ENCODE measurements at regions not wholly inside any gene's neighbourhood (a gene's known extent, or its start where the extent isn't known, plus 50 kb on each side); places are given as distances from the start of the nearest gene placed in this dataset.
"Not testable (repeated sequence)": the region's sequence is repeated elsewhere in the genome, so short reads cannot be mapped to it uniquely, and the experiment has no call there.

GRCh38 chr21:27026501-27026900, 59.6 kb upstream of the ADAMTS5 start:
- DNase-seq (ENCODE audit: low spot score) = no peak
- in situ Hi-C loops (cut with MboI; ENCODE audit: low sequenced_read_pairs, unreplicated experiment) = no loop called here
- TF ChIP-seq, protein P1, sequence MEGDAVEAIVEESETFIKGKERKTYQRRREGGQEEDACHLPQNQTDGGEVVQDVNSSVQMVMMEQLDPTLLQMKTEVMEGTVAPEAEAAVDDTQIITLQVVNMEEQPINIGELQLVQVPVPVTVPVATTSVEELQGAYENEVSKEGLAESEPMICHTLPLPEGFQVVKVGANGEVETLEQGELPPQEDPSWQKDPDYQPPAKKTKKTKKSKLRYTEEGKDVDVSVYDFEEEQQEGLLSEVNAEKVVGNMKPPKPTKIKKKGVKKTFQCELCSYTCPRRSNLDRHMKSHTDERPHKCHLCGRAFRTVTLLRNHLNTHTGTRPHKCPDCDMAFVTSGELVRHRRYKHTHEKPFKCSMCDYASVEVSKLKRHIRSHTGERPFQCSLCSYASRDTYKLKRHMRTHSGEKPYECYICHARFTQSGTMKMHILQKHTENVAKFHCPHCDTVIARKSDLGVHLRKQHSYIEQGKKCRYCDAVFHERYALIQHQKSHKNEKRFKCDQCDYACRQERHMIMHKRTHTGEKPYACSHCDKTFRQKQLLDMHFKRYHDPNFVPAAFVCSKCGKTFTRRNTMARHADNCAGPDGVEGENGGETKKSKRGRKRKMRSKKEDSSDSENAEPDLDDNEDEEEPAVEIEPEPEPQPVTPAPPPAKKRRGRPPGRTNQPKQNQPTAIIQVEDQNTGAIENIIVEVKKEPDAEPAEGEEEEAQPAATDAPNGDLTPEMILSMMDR (IDR thresholded peaks at IDR 0.05; ENCODE audit: borderline replicate concordance, control extremely low read depth, extremely low read depth, insufficient read depth, missing control alignments) = no peak

- in situ Hi-C loops (cut with MboI; ENCODE audit: low sequenced_read_pairs, unreplicated experiment); DNase-seq (ENCODE audit: low spot score): not testable (repeated sequence)
Measured at GRCh38 chr21:27025708-27026107, 58.8 kb upstream of the ADAMTS5 start.

DNA sequence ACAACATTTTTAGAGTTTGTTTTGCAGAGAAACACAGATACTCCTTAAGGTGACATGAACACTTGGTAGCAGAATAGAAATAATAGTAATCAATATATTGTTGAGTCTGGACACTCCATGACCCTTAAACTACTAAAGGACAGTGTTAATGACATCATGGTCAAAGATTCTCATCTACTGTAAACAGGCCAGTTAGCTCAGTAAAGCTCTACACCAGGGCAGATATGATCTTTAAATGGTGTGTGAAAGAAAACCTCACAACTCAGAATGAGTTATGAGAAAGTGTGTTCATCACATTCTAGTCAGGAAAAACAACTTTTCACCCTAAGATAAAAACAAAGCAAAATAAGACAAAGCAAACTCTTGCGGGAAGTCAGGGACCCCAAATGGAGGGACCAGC, 58.1 kb upstream of the ADAMTS5 start:
- no peak for DNase-seq (ENCODE audit: low spot score)
- in situ Hi-C loops (cut with MboI; ENCODE audit: low sequenced_read_pairs, unreplicated experiment) = no loop called here
- TF ChIP-seq, protein P1 (IDR thresholded peaks at IDR 0.05; ENCODE audit: borderline replicate concordance, control extremely low read depth, extremely low read depth, insufficient read depth, missing control alignments) = no peak

DNA sequence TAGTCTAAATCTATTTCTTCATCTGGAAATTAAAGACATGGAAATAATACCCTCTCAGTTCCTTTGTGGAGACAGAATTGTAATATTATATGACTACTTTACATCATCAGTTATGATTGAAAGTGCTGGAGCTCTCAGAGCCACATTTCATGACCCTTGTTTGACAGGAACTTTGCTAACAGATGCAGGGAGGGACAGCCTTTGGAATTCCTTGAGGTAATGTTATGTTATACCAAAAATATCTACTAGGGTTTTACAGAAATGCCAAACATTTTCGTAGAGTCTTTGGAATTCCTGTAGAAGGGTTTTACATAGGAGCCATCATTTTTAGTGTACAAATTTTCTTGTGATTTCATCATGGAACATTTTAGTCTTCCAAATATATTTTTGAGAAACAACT, 57.4 kb upstream of the ADAMTS5 start:
- in situ Hi-C loops (cut with MboI; ENCODE audit: low sequenced_read_pairs, unreplicated experiment) = no loop called here
- DNase-seq (ENCODE audit: low spot score) = no peak
- TF ChIP-seq, protein P1 (IDR thresholded peaks at IDR 0.05; ENCODE audit: borderline replicate concordance, control extremely low read depth, extremely low read depth, insufficient read depth, missing control alignments) = no peak

DNA sequence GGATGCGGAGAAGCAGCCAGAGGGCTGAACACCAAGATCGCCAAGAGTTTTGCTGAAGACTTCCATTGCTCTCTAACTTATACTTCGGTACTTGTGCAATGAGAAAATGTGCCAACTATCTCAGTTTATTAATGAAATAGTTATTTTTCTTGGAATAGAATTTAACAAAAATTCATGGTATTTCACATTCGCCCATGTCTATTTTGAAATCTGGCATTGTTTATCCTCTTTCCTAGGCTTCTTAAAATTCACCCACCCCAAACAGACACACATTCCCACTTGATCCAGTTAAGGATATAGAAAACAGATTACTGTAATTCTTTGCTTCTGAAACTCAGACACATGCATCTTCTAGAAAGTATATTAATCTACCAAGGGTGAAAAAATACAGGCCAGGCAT, 56.3 kb upstream of the ADAMTS5 start:
- in situ Hi-C loops (cut with MboI; ENCODE audit: low sequenced_read_pairs, unreplicated experiment) = no loop called here

DNA sequence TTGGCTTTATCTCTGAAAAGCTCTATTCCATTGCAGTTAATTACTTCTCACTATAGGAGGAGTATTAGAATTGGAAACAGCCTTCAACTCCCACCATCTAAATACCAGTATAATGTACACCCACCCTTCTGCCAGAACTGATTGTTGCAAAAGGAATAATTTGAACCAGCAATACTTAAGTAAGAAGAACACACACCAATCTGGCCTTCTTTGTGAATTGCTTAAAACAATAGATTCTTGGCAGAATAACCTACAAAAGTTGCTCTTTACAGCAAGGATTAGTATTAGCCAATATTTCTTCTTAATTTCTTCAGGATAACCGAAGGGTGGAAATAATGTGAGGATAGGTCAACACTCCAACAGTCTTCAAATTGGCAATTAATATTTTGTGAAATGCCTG, 54.9 kb upstream of the ADAMTS5 start:
- TF ChIP-seq, protein P1 (IDR thresholded peaks at IDR 0.05; ENCODE audit: borderline replicate concordance, control extremely low read depth, extremely low read depth, insufficient read depth, missing control alignments) = no peak
- in situ Hi-C loops (cut with MboI; ENCODE audit: low sequenced_read_pairs, unreplicated experiment) = no loop called here
- DNase-seq (ENCODE audit: low spot score) = no peak

More for the DNA sequence above, 56.3 kb upstream of the ADAMTS5 start:
- no peak for DNase-seq (ENCODE audit: low spot score)
- TF ChIP-seq, protein P1 (IDR thresholded peaks at IDR 0.05; ENCODE audit: borderline replicate concordance, control extremely low read depth, extremely low read depth, insufficient read depth, missing control alignments) = no peak

GRCh38 chr21:27021046-27021445, 54.2 kb upstream of the ADAMTS5 start:
- TF ChIP-seq, protein P1 (IDR thresholded peaks at IDR 0.05; ENCODE audit: borderline replicate concordance, control extremely low read depth, extremely low read depth, insufficient read depth, missing control alignments) = no peak
- in situ Hi-C loops (cut with MboI; ENCODE audit: low sequenced_read_pairs, unreplicated experiment) = no loop called here
- DNase-seq (ENCODE audit: low spot score) = no peak
